GM08714 (cell line): ENCODE measurements at regions not wholly inside any gene's neighbourhood (a gene's known extent, or its start where the extent isn't known, plus 50 kb on each side); places are given as distances from the start of the nearest gene placed in this dataset.
"Not testable (repeated sequence)": the region's sequence is repeated elsewhere in the genome, so short reads cannot be mapped to it uniquely, and the experiment has no call there.

Experiments
- H3K4me3 ChIP-seq: fragments of 200-500 bp; sonication (Bioruptor generic); 2 replicates; pipeline ENCODE4 v1.5.1; 2014; ENCODE audit warnings: mild to moderate bottlenecking, low read length, inconsistent platforms
- ZNF274 ChIP-seq: IDR thresholded peaks from 2 replicates; pipeline ENCODE4 v1.6.1; 2012; ENCODE audit warnings: mild to moderate bottlenecking, low read depth, low read length

DNA sequence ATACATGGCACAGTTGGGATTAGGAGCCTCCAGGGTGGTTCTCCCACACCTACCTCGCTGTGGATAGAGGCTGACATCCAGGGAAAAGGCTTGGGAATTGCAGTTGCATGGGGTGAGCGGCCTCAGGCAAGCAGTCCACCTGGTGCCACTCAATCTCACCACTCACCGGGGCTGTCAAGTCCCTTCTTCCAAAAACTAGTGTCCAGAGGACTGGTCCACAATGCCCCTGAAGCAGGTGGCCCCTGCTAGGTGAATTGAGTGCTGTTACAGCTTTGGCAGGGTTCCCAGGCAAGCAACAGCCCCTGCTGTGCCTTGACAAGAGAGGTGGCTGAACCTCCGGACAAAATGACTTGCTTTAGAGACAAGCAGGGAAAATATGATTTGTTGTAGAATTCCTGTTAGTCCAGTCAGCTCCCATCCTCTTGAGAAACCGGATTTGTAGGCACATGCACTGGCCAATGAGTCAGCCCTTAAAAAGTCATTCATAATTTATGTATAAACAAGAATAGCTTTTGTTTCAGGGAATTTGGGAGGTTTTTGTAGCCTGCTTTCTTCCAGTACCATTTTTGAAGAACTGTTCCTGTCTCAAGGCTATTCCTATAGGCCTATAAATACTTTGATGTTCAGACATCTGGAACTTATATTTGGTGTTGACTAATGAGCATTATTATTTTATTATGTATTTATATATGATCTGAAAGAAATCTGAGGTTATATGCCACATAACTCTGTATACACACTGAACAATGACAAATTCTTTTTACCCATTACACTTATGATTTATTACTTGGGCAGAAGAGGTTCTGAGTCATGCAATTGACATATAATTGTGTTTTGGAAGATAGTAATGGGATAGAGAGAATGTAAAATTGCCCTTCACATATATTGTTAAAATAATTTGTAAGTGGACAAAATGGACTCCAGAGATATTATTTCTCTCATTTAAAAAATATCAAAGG, 411.1 kb downstream of the ACTL7B start:
- no peak overlapping the region for H3K4me3 ChIP-seq
- TF ChIP-seq ZNF274 = no peak

DNA sequence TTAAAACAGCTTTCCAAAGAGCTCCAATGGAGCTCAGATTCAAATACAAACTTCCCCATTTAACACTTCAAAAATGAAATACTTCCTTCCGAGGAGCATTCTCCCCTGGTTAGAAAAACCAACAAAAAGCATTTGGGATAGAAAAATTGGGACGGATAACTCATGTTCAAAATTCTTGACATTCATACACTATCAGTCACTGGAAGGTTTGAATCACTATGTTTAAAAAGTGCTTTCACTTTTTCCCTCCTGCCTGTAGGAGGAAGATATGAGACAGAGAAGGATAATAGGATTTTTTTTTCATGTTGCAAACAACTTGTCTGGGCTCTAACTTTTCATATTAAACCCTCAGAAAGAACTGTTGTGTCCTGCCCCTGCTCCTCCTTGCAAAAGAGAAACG, 412.0 kb downstream of the ACTL7B start:
- H3K4me3 ChIP-seq = no peak overlapping the region
- no peak for TF ChIP-seq ZNF274

GRCh38 chr9:108443019-108443633, 412.7 kb downstream of the ACTL7B start:
- no peak for TF ChIP-seq ZNF274
- H3K4me3 ChIP-seq = no peak overlapping the region

DNA sequence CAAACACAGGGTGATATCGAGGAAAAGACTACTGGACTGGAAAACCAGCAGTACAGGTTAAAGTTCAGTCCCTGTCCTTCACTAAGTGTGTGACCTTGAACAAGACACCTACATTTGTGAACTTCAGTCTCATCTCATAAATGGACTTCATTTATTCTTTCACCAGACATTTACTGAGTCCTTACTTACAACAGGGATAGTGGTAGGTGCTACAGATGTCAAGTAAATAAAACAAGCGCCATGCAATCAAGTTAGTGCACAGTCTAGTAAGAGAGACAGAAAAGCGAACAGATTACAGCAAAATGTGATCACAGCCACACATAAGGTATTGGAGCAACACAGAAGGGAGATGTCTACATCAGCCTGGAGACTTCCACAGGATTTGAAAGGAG, 413.2 kb downstream of the ACTL7B start:
- no peak overlapping the region for H3K4me3 ChIP-seq
- no peak for TF ChIP-seq ZNF274

DNA sequence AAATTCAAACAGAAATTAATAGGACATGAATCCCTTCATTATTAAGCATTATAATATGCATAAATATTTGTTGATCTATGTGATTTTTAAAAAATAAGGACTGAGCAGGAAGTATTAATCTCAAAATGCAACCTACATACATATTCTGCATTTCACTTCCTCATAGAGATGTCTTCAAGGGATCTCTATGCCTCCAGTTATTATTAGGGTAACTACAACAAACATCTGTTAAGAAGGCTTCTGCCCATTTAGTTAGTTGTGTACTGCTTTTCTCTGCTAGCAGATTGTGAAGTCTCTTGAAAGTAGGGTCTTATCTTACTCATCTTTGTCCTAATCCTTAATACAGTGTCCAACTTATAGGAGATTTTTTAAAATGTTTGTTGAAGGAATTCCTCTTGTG, 414.1 kb downstream of the ACTL7B start:
- TF ChIP-seq ZNF274 = no peak
- H3K4me3 ChIP-seq = no peak overlapping the region

DNA sequence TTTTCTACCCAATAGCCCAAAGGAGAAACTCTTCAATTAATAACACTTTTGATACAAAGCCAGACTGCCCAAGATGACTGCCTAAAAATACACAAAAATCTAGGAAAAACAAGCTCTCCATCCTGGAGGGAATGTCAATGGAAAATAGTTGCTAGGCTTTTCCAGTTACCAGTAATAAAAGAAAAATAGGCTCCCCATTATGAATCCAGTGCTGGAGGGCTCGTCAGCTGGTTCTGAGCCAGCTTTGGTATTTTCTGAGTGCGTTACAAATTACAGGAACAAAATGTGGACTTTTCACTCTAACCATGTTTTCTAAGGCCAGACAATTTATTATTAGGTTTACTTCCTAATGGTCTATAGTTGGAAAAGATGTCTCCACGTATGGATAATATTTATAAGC, 414.5 kb downstream of the ACTL7B start:
- no peak overlapping the region for H3K4me3 ChIP-seq
- TF ChIP-seq ZNF274 = no peak

DNA sequence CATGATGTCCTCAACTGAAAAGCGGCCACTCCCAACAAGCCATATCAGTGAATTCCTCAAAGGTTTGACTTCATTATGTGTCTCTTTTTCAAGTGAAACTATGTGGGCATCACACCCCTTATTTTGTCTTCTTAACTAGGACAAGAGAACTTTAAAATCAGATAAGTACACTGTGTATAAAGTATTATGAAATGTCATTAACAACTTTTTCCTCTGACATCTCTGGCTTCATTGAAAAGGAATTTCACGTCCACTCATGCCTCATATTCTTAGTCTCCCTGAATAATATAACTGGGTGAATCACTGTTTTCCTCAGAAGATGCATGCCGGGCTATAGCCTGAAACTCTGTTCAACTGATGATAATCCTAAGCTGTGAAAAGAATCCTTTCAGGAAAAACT, 415.8 kb downstream of the ACTL7B start:
- TF ChIP-seq ZNF274 = no peak
- H3K4me3 ChIP-seq = no peak overlapping the region

DNA sequence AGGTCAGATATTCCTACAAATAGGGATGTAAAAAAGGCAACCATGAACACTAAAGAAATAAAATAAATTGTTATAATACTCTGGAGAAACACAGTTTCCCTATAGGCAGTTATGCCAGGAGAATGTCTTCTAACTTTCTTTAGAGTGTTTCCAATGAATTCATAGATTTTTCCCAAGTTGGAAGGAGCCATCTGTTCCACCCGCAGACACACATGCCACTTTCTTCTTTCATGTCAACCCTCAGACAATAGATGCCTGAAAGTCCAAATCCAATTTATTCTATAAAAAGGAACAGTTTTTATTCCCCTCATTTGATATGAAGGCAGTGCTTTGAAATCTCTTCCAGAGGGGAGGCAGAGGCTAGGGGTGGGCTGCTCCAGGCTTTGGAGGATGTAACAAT, 418.1 kb downstream of the ACTL7B start:
- no peak overlapping the region for H3K4me3 ChIP-seq
- no peak for TF ChIP-seq ZNF274

- H3K4me3 ChIP-seq = no peak overlapping the region
- no peak for TF ChIP-seq ZNF274
These were observed 419.3 kb downstream of the ACTL7B start for GRCh38 chr9:108436448-108436847.

- H3K4me3 ChIP-seq = no peak overlapping the region
- no peak for TF ChIP-seq ZNF274
These were observed 421.3 kb downstream of the ACTL7B start for GRCh38 chr9:108434502-108434901.

- TF ChIP-seq ZNF274 = no peak
- no peak overlapping the region for H3K4me3 ChIP-seq
These were observed 421.8 kb downstream of the ACTL7B start for GRCh38 chr9:108434036-108434435.

GRCh38 chr9:108430655-108431054, 425.1 kb downstream of the ACTL7B start:
- H3K4me3 ChIP-seq = no peak overlapping the region
- TF ChIP-seq ZNF274 = no peak

DNA sequence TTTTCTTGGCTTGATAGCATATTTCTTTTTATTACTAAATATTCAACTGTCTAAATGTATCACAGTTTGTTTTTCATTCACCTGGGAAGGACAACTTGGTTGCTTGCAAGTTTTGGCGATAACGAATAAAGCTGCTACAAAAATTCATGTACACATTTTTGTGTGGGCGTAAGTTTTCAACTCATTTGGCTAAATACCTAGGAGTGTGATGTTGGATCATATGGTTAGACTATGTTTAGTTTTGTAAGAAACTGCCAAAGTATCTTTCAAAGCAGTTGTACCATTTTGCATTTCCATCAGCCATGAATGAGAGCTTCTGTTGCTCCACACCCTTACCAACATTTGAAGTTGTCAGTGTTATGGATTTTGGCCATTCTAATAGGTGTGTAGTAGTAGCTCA, 428.0 kb downstream of the ACTL7B start:
- no peak overlapping the region for H3K4me3 ChIP-seq
- no peak for TF ChIP-seq ZNF274

- not testable (repeated sequence) for H3K4me3 ChIP-seq
These were observed 429.3 kb downstream of the ACTL7B start for GRCh38 chr9:108426421-108426940.

- no peak overlapping the region for H3K4me3 ChIP-seq
These were observed 432.4 kb downstream of the ACTL7B start for GRCh38 chr9:108423433-108423832.

DNA sequence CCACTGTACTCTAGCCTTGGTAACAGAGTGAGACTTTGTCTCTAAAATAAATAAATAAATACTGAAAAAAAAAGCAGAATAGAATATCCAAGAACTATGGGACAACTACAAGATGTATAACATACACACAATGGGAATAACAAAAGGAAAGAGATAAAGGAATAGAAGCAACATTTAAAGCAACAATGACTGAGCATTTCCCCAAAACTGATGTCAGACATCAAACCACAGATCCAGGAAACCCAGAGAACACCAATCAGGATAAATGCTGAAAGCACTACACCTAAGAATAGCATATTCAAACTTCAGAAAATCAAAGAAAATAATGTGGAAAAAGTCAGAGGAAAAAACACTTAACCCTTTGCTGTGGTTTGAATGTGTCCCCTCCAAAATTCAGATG, 436.4 kb downstream of the ACTL7B start:
- no peak overlapping the region for H3K4me3 ChIP-seq
- TF ChIP-seq ZNF274 = no peak

More at GRCh38 chr9:108423433-108423832, 432.4 kb downstream of the ACTL7B start:
- TF ChIP-seq ZNF274 = no peak
